Fibroblast of skin of right biceps (primary cell): ENCODE measurements at regions not wholly inside any gene's neighbourhood (a gene's known extent, or its start where the extent isn't known, plus 50 kb on each side); places are given as distances from the start of the nearest gene placed in this dataset.

Experiments
- DNase-seq: peaks from one replicate; pipeline ENCODE4 v3.0.0-alpha.2; 2013

- DNase-seq: peak; percentile 73
Measured at GRCh38 chr6:44642870-44643522, 255.5 kb downstream of the CDC5L start.

GRCh38 chr6:44645276-44645675, 257.8 kb downstream of the CDC5L start:
- no peak for DNase-seq

GRCh38 chr6:44646355-44646754, 258.8 kb downstream of the CDC5L start:
- peak; percentile 78 for DNase-seq

- peak; percentile 64 for DNase-seq
Measured at GRCh38 chr6:44649365-44650025, 262.0 kb downstream of the CDC5L start.

- DNase-seq: no peak
Measured at GRCh38 chr6:44650495-44650894, 263.0 kb downstream of the CDC5L start.

- peak; percentile 80 for DNase-seq
Measured at GRCh38 chr6:44650947-44651346, 263.4 kb downstream of the CDC5L start.

GRCh38 chr6:44651604-44652003, 264.1 kb downstream of the CDC5L start:
- no peak for DNase-seq

GRCh38 chr6:44652547-44652946, 265.0 kb downstream of the CDC5L start:
- DNase-seq: peak; percentile 69

GRCh38 chr6:44653091-44653490, 265.6 kb downstream of the CDC5L start:
- no peak for DNase-seq

GRCh38 chr6:44653761-44654218, 266.3 kb downstream of the CDC5L start:
- peak; percentile 45 for DNase-seq

GRCh38 chr6:44655412-44656342, 268.2 kb downstream of the CDC5L start:
- DNase-seq: peak; percentile 67

GRCh38 chr6:44656691-44657090, 269.2 kb downstream of the CDC5L start:
- no peak for DNase-seq

GRCh38 chr6:44657206-44657819, 269.8 kb downstream of the CDC5L start:
- DNase-seq: no peak

- no peak for DNase-seq
Measured at GRCh38 chr6:44658571-44658970, 271.1 kb downstream of the CDC5L start.

- peak; percentile 55 for DNase-seq
Measured at GRCh38 chr6:44659726-44660125, 272.2 kb downstream of the CDC5L start.

- peak; percentile 88 for DNase-seq
Measured at GRCh38 chr6:44660561-44661220, 273.2 kb downstream of the CDC5L start.

- DNase-seq: peak; percentile 91
Measured at GRCh38 chr6:44661221-44662008, 273.9 kb downstream of the CDC5L start.

- DNase-seq: peak; percentile 91
Measured at GRCh38 chr6:44662461-44663121, 275.1 kb downstream of the CDC5L start.

GRCh38 chr6:44663860-44664634, 276.5 kb downstream of the CDC5L start:
- no peak for DNase-seq

- peak; percentile 91 for DNase-seq
Measured at GRCh38 chr6:44664716-44665115, 277.2 kb downstream of the CDC5L start.
